ENCODE measurements at regions not wholly inside any gene's neighbourhood (a gene's known extent, or its start where the extent isn't known, plus 50 kb on each side); places are given as distances from the start of the nearest gene placed in this dataset.

- TF ChIP-seq POLR2A (IDR thresholded peaks at IDR 0.05) (no peak), CTCF (IDR thresholded peaks at IDR 0.05) (no peak)
These were observed 196.1 kb upstream of the RXFP2 start for GRCh38 chr13:31543190-31543589.
